Right atrium auricular region (tissue), 2 donors: ENCODE measurements at regions not wholly inside any gene's neighbourhood (a gene's known extent, or its start where the extent isn't known, plus 50 kb on each side); places are given as distances from the start of the nearest gene placed in this dataset.

Source experiments
- DNase-seq: peaks from one replicate; pipeline ENCODE4 v3.0.0-alpha.2; 2019; ENCODE audit warnings: low spot score
- H3K27ac ChIP-seq, 2 donors: fragments of 200-600 bp; sonication (generic); 1 replicate in 1 of 2; 2 replicates in 1 of 2; pipeline ENCODE4 v1.5.1; 2016 to 2019
- H3K27me3 ChIP-seq, 2 donors: fragments of 200-600 bp; sonication (generic); one replicate each; pipeline versions ENCODE4 v1.5.1 to v1.6.0; 2017 to 2019
- H3K36me3 ChIP-seq: fragments of 200-600 bp; sonication (generic); one replicate; pipeline ENCODE4 v1.5.1; 2016
- H3K4me1 ChIP-seq, 2 donors: fragments of 200-600 bp; sonication (generic); one replicate each; pipeline versions ENCODE4 v1.5.1 to v1.6.0; 2017 to 2019
- H3K4me3 ChIP-seq, 2 donors: fragments of 200-600 bp; sonication (generic); 1 replicate in 1 of 2; 2 replicates in 1 of 2; pipeline ENCODE4 v1.5.1; 2017 to 2019; ENCODE audit warnings: mild to moderate bottlenecking in 1 of 2, moderate library complexity in 1 of 2
- H3K9me3 ChIP-seq, 2 donors: fragments of 200-600 bp; sonication (generic); one replicate each; pipeline ENCODE4 v1.5.1; 2019
- CTCF ChIP-seq, 2 donors: fragments of 200-600 bp; sonication (generic); IDR thresholded peaks; one replicate each; pipeline ENCODE4 v1.5.1; 2019; ENCODE audit warnings: antibody characterized with exemption in 2 of 2

GRCh38 chr6:22184371-22184770 lies 112.5 kb downstream of the PRL start:
- no peak overlapping the region for H3K4me3 ChIP-seq

GRCh38 chr6:22189946-22190345 lies 106.9 kb downstream of the PRL start:
- TF ChIP-seq CTCF (IDR thresholded peaks at IDR 0.05), result no peak

More at GRCh38 chr6:22184371-22184770, 112.5 kb downstream of the PRL start:
- Histone ChIP-seq H3K9me3 (peaks cover 3 to 34% of the 10 kb centered on the region in 2 donors), H3K36me3 (no peaks in the 10 kb centered on the region), H3K27ac (no peak overlapping the region), H3K4me1 (no peaks in the 10 kb centered on the region), H3K27me3 (no peaks in the 10 kb centered on the region)
- no peak for DNase-seq
- no peak for TF ChIP-seq CTCF (IDR thresholded peaks at IDR 0.05)

GRCh38 chr6:22194188-22194921 lies 102.5 kb downstream of the PRL start:
- TF ChIP-seq CTCF (IDR thresholded peaks at IDR 0.05), result no peak
- Histone ChIP-seq H3K4me3 (no peak overlapping the region), H3K27me3 (no peaks in the 10 kb centered on the region), H3K4me1 (no peaks in the 10 kb centered on the region), H3K27ac (no peak overlapping the region), H3K36me3 (no peaks in the 10 kb centered on the region), H3K9me3 (no peaks in the 10 kb centered on the region)
- no peak for DNase-seq

More at GRCh38 chr6:22189946-22190345, 106.9 kb downstream of the PRL start:
- Histone ChIP-seq H3K4me3 (no peak overlapping the region), H3K27ac (no peak overlapping the region), H3K27me3 (no peaks in the 10 kb centered on the region), H3K4me1 (no peaks in the 10 kb centered on the region), H3K36me3 (no peaks in the 10 kb centered on the region), H3K9me3 (peaks cover 0 to 7% of the 10 kb centered on the region in 2 donors)
- no peak for DNase-seq

- TF ChIP-seq CTCF (IDR thresholded peaks at IDR 0.05), result no peak
- H3K27ac ChIP-seq, result no peak overlapping the region
- DNase-seq, result no peak
- H3K27me3 ChIP-seq, result no peaks in the 10 kb centered on the region
- no peaks in the 10 kb centered on the region for H3K36me3 ChIP-seq
- no peak overlapping the region for H3K4me3 ChIP-seq
- no peaks in the 10 kb centered on the region for H3K9me3 ChIP-seq
- no peaks in the 10 kb centered on the region for H3K4me1 ChIP-seq
Observed at GRCh38 chr6:22199771-22200170, 97.1 kb downstream of the PRL start.

- H3K9me3 ChIP-seq, result no peaks in the 10 kb centered on the region
- H3K4me1 ChIP-seq, result no peaks in the 10 kb centered on the region
- DNase-seq, result no peak
- no peaks in the 10 kb centered on the region for H3K27me3 ChIP-seq
- H3K27ac ChIP-seq, result no peak overlapping the region
- H3K36me3 ChIP-seq, result no peaks in the 10 kb centered on the region
- no peak for TF ChIP-seq CTCF (IDR thresholded peaks at IDR 0.05)
- no peak overlapping the region for H3K4me3 ChIP-seq
Observed at GRCh38 chr6:22204153-22204552, 92.7 kb downstream of the PRL start.

GRCh38 chr6:22205266-22205665 lies 91.6 kb downstream of the PRL start:
- no peaks in the 10 kb centered on the region for H3K4me1 ChIP-seq
- H3K9me3 ChIP-seq, result no peaks in the 10 kb centered on the region
- H3K27me3 ChIP-seq, result no peaks in the 10 kb centered on the region
- no peak for DNase-seq
- H3K4me3 ChIP-seq, result no peak overlapping the region
- H3K27ac ChIP-seq, result no peak overlapping the region
- no peaks in the 10 kb centered on the region for H3K36me3 ChIP-seq
- TF ChIP-seq CTCF (IDR thresholded peaks at IDR 0.05), result no peak
